ENCODE measurements at regions not wholly inside any gene's neighbourhood (a gene's known extent, or its start where the extent isn't known, plus 50 kb on each side); places are given as distances from the start of the nearest gene placed in this dataset.
"Not testable (repeated sequence)": the region's sequence is repeated elsewhere in the genome, so short reads cannot be mapped to it uniquely, and the experiment has no call there.

DNA sequence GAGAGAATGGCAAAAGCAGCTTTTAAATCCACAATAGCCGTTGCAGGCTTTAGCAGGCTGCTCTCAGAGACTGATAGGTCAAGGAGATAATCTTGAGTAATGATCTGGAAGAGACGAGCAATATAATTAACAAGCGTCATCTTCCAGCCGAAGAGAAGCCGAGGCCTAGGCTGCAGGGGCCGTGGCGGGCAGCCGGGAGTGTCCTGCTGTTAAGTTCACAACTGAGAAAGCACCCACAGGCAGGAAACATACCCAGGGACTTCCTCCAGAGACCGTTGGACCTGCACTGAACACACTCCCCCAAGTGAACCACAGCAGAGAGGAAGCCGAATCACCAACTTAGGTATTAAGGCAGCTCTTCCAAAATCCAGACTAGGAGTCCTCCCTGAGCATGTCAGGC, 182.3 kb downstream of the IRX2 start:
- no peak for DNase-seq

DNA sequence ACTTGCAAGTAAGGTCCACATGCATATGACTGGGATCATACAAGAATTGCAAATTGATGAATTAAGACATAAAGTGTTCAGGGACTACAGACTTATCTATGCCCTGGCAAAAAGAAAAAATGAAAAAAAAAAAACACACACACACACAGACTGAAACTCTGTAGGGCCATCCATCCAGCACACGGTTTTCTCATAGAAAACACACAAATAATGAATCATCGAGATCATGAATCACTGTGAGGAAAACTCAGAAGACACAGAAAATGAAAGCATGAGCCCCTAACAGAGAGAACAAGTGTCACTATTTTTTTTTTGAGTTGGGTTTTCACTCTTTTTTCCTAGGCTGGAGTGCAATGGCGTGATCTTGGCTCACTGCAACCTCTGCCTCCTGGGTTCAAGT, 185.2 kb downstream of the IRX2 start:
- no peak for DNase-seq

DNA sequence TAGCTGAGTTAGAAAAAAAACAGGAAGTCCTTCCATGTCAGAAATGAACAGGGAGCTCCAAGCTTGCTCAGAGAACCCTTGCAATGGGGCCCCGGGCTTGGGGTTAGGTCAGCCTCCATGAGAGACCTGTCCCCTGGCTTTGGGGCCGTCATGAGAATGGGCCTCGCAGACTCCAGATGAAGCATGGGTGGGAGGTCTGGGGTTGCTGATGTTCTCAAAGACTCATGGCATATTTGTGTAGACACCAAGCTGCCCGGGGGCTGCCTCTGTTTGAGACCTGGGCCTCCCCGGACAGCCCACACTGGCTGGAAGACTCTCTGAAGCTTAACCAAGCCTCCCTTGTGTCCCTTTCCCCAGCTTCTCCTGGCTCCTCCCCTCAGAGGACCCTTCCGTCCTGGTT, 186.3 kb downstream of the IRX2 start:
- no peak for DNase-seq

DNA sequence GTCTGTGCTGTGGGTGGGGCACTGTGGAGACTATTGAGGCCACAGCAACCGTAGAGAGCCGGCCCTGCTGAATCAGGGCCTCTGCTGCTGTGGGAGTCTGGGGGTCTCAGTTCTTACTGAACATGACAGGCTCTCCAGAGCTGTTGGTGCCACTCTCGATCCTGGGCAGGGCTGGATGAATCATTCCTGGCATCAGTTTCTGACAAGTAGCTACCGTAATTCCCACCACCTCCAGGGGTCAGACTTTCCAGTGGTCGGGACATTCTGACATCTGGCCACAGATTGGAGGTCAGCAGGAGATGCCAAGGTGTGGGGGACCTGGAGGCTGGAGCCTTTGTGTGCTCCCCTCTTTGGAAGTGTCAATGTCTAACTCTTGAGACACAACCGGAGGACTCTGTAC, 188.4 kb downstream of the IRX2 start:
- DNase-seq: no peak

DNA sequence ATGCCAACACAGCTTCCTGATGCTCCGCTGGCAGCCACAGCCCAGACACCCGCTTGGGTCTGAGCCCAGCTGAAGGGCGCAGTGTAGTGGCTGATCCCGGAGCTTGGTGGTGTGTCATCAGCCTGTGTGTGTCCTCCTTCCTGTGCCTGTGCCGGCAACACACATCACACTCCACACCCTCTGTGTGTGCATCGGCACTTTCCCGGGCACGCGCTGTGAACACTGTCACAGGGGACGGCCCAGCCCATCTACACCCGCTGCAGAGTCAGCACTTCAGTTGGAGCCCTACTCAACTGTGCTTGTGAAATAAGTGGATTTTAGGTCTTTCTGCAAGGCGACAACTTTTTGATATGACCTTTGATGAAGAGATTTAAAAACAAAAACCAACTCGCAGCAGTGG, 189.4 kb downstream of the IRX2 start:
- no peak for DNase-seq

GRCh38 chr5:2560435-2560834, 191.0 kb downstream of the IRX2 start:
- no peak for DNase-seq

DNA sequence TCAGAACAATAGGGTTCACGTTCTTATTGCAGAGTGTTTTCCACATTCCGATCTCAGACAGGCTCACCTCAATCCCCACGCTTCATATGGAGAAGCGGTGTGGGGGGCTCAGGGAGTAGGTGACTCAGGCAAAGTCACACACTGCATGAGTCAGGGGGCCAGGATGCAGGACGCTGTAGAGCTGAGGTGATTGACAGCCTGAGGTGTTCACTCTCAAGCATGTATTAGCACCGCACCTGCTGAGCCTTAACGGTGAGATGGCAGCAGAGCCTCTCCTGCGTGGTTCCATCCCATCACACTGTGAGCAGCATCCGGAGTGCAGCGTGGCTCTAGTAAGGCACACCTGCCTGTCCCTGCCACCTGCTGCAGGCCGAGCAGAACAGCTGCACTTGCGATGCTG, 194.0 kb downstream of the IRX2 start:
- no peak for DNase-seq

DNA sequence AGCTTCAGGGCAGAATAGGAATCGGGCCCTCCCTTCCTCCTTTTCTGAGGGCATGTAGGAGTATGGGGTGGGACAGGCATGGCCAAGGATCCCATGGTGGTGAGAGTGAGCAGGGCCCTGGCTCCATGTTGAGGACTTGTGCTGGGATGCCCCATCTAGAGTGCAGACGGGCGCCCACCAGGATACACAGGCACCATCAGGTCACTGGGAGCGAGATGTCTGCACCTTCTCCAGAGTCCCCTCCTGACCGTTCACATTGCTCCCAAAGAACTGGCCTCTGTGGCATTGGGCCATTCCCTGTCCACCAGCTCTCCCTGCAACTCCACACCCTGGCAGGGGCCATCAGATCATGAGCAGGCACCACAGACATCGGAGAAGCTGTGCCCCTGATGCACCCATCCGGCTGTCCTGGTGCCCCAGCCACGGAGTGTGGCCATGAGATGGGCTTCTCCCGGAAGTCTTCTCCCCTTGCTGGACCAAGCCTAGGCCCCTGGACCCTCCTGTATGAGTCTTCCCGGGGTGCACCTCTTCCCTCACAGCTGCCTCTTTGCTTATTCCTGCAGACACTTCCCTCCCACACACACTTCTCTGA, 195.0 kb downstream of the IRX2 start:
- DNase-seq: no peak

GRCh38 chr5:2553611-2554010, 197.9 kb downstream of the IRX2 start:
- DNase-seq: no peak

GRCh38 chr5:2550509-2550908, 201.0 kb downstream of the IRX2 start:
- no peak for DNase-seq

GRCh38 chr5:2549900-2550299, 201.6 kb downstream of the IRX2 start:
- DNase-seq: no peak

- DNase-seq: no peak
Observed at GRCh38 chr5:2549354-2549753, 202.1 kb downstream of the IRX2 start.

DNA sequence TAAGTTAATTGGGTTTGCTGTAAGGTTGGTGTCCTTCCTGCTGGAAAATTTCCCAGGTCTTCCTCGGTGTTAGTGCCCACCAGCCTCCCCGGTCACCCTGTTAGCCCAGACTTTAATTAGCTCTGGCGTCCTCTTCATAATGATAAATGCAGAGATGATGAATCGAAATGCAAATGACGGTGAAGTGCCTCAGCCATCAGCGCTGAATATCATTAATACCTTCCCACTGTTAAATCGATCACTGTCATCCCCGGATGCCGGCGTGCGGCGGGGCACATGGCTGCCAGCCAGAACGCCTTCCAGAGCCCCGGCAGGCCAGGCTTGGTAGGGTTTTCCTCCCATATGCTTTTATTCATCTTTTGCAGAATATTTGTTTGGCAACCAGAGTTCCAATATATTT, 204.5 kb downstream of the IRX2 start:
- no peak for DNase-seq

GRCh38 chr5:2544003-2544402, 207.5 kb downstream of the IRX2 start:
- no peak for DNase-seq

DNA sequence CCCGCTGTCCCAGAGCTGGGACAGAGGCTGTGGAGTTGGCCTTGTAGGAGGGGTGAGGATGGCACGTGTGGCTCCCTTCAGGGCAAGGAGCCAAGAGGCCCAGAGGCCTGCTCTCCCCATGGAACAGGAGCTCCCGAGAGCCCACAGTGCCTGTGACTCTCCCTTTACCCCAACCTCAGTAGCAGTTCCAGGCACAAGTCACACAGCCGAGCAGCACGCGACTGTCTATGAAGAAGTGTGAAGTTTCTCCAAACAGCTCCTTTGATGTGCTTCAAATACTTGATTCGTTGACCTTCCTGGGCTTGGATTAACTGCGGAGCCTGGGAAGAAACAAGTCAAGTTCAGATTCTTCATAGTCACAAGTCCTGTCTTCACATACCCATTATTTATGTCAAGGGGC, 208.7 kb downstream of the IRX2 start:
- DNase-seq: no peak

GRCh38 chr5:2542026-2542425, 209.5 kb downstream of the IRX2 start:
- DNase-seq: no peak

- DNase-seq: no peak
Observed at GRCh38 chr5:2538169-2538568, 213.3 kb downstream of the IRX2 start.

GRCh38 chr5:2537378-2538145, 213.9 kb downstream of the IRX2 start:
- no peak for DNase-seq

GRCh38 chr5:2536632-2537377, 214.7 kb downstream of the IRX2 start:
- no peak for DNase-seq

DNA sequence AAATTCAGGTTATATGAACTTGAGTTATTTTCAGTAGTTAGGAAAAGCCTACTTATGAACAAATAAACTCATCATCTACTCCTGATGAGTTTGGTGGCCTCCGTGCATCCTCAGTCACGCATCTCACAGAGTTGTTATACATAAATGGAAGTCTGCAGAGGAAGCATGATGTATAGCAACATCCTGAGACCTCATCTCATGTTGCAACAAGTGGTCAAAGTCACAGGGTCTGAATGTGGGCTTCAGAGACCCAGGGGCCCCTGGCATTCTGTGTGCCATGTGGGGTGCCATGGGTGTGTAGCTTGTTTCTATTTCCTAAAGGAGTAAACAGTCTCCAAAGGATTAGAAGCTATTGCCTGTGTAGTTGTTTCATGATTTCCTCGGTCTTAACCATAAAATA, 216.5 kb downstream of the IRX2 start:
- no peak for DNase-seq

- no peak for DNase-seq
Observed at GRCh38 chr5:2534251-2534650, 217.2 kb downstream of the IRX2 start.

DNA sequence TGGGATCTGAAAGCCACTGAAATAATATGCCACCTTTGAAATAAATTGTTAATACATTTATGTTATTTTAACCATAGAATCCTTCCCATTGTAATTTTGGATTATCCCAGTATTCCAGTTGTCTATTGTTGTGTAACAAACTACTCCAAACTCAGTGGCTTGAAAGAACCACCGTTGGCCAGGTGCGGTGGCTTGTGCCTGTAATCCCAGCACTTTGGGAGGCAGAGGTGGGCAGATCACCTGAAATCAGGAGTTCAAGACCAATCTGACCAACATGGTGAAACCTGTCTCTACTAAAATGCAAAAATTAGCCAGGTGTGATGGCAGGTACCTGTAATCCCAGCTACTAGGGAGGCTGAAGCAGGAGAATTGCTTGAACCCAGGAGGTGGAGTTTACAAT, 217.6 kb downstream of the IRX2 start:
- DNase-seq: not testable (repeated sequence)

DNA sequence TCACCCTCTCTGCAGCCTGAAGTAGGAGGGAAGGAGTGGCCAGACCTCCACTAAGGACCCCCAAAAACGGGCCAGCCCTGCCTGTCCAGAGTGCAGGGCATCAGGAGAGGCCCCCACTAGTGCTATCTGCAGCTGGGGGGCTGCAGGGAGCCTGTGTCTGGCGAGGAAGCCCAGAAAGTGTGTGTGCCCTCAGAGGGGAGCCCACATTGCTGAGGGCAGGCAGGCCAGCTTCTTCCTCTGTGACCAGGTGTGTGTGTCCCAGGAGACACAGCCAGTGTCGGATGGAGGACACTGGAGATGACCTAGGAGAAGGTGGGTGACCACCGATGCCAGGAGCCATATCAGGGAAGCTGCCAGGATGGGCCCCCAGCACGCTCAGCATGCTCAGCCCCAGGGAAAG, 218.7 kb downstream of the IRX2 start:
- no peak for DNase-seq

GRCh38 chr5:2531318-2531717, 220.2 kb downstream of the IRX2 start:
- DNase-seq: no peak

Data from T-helper 2 cell (primary cell).